ENCODE measurements at regions not wholly inside any gene's neighbourhood (a gene's known extent, or its start where the extent isn't known, plus 50 kb on each side); places are given as distances from the start of the nearest gene placed in this dataset.
"Not testable (repeated sequence)": the region's sequence is repeated elsewhere in the genome, so short reads cannot be mapped to it uniquely, and the experiment has no call there.

DNA sequence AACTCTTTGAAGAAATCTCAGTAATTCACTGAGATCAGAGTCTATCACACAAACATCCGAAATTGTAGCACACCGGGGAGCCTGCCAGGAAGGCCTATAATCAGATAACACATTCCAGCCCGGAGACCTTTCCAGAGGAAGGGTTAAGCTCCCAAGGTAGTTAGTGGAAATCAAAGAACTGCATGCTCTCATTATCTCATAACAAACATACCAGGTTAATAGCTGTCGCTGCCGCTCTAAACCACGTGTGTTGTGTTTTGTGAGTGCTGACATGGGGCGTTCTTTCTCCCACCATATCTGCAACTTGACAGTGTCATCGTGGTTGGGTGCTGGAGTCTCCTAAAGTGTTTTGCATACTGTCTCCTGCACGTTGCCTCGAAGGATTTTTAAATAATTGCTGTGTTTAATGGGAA, 120.7 kb upstream of the CARD11 start:
- no peak for DNase-seq

DNA sequence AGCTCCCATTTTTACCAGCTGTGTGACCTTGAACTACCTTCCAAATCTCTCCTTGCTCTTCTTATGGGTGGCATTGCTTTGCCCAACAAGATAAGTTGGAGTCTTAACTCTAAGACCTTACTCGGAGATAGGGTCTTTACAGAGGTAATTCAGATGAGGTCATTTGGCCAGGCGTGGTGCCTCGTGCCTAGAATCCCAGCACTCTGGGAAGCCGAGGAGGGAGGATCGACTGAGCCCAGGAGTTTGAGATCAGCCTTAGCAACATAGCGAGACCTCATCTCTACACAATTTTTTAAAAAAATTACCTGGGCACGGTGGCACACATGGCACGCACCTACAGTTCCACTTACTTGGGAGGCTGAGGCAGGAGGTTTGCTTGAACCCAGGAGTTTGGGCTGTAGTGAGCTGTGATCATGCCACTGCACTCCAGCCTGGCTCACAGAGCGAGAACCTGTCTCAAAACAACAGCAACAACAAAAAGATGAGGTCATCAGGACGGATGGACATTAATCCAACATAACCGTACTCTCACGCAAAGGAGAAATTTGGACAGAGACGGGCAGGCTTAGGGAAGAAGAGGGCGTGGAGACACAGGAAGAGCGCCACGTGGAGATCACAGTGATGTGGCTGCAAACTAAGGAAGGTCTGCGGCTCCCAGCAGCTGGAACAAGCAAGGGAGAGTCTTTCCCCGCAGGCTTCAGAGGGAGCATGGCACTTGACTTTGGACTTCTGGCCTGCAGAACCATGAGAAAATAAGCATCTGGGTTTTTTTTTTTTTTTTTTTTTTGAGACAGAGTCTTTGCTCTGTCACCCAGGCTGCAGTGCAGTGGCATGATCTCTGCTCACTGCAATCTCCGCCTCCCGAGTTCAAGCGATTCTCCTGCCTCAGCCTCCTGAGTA, 122.3 kb upstream of the CARD11 start:
- DNase-seq: no peak

DNA sequence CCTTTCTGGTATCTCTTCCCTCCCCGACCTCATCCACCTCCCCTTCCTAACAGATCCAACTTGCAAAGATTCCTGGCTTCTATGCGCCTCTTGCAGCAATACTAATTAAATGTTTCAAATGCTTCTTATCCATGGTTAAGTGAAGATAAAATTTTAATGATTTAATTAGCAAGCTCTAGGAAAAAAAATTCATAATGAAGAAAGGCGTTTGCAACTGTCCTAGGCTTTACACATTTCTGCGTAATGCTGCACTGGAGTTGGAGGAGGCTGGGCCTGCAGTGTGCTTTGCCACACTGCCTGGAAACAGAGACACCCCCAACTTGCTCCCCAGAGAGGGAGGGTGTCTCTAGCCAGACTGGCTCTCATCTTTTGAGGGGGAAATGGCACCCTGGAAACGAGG, 123.9 kb upstream of the CARD11 start:
- no peak for DNase-seq

DNA sequence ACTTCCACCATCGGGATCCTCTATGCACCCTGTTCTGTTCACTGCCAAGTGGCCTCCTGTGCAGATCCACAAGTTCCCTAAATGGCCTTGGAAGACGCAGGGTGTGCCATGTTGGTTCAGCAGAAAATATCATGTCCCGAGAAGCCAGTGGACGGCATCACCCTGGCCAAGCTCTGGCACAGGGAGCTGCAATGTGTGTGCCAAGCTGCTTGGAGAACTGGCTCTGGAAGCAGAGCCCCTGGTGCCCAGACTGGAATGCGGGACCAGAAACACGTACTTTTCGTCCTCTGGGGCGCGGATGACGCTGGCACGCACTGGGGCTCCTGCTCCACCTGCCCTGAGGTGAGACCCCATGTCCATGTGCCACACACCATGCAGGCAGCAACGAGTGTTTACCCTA, 124.7 kb upstream of the CARD11 start:
- no peak for DNase-seq

- no peak for DNase-seq
These were observed 125.2 kb upstream of the CARD11 start for GRCh38 chr7:3168869-3169268.

DNA sequence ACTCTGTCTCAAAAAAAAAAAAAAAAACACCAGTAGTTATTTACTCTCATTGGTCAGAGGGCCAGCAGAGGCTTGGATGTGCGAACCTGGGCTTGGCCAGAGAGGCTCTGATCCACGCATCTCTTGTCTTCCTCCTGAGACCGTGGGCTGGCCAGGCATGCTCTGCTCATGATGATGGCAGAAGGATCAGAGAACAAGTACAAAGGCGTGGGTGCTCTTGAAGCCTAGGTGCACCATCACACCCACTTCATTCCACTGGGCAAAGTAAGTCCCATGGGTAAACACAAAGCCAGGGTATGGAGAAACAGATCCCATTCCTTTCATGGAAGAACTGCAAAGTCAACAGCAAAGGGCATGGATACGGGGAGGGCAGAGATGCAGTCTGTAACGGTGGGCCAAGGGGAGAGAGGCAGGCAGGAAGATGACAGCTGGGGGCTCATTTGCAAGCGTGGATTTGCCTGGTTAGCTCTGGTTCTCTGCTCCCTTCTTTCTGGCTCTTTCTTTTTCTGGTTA, 128.2 kb upstream of the SDK1 start:
- DNase-seq: no peak

DNA sequence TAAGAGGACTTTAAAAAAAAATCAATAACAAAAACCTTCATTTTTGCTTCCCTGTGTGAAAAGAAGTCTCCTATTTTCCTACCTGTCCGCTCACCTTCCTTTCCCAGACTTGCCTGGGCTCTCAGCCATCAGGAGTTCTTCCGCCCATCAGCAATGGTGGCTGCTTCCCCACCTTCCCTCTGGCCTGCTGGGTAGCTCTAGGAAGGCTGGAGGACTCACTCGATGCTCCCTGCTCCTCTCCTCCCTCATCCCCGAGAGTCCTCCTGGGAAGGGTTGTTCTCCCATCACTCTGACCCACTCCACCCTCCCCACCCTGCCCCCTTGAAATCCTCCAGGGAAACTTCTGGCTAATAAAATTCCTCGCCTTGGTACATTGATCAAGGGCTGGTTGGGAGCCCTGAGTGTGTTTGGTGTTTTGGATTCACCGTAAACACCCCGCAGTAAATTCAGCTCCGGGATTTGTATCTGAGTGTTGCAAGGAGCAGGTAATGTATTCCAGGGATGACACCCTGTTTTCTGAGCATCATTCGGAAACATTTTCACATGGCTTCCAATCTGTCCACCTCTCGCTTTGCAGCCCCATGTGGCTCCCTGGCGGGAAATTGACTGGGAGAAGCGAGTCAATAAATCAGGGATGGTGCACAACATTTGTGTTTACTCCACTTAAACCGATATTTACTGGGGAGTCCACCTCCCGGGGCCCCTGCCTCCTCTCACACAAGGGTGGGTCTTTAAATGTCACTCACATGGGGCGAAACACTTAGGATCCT, 126.4 kb upstream of the SDK1 start:
- no peak for DNase-seq

GRCh38 chr7:3175285-3175902, 125.7 kb upstream of the SDK1 start:
- DNase-seq: no peak

GRCh38 chr7:3176112-3177000, 124.7 kb upstream of the SDK1 start:
- DNase-seq: no peak

DNA sequence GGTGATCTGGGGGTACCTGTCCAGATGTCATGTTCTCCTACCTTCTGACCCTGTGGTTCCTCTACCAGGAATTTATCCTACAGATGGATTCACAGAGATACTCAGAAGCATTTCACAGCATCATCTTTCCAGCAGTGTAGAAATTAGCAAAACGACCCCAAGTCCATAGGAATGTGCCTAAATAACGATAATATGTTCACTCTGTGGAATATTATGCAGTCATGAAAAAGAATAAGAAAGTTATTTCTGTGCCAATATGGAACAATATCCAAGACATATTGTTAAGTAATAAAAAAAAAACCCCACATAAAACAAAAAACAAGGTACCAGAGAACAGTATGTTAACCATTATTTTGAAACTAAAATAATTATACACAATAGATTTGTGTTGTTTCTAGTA, 123.8 kb upstream of the SDK1 start:
- DNase-seq: no peak

DNA sequence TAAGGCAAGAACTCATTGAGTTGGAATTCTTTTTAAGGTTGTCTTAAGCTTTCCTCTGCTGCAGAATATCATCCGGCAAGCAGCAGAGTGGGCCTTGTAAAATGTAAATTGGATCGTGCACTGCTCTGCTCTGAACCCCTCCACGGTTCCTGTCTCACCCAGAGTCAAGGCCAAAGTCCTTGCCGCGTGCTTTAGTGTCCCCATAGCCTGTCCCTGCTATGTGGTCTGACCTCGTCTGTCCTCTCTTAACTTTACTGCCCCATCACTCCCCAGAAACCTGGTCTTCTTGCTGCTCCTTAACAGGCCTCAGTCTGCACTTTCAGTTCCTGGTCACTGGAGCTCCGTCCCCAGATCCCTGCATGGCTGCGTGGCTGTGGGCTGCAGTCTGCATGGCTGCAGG, 121.6 kb upstream of the SDK1 start:
- DNase-seq: no peak

DNA sequence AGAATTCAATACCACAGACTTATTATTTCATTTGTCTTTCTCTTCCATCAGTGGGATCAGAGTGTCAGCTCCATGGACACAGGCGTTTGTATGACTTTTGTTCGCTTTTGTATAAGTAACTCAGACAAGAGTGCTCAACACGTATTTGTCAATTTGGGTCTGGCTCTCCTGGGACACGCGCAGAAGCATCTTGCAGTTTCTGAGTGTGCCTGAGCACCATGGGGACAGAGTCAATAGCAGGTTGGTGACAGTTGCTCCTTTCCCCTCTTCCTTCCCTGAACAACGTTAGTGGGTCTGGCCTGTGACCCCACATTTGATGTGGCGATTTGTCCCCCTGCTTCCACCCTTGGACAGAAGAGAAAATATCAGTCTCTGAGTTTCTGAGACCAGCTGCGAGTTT, 120.4 kb upstream of the SDK1 start:
- DNase-seq: no peak

DNA sequence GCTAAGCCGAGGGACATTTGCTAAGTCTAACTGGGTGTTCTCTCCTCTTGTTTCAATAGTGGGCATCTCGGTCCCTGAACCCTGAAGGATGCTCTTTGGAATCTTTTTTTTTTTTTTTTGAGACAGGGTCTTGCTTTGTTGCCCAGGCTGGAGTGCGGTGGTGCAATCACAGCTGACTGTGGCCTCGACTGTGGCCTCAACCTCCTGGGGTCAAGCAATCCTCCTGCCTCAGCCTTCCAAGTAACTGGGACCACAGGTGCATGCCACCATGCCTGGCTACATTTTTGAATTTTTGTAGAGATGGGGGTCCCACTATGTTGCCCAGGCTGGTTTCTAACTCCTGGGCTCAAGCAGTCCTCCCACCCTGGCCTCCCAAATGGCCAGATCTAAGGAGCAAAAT, 119.0 kb upstream of the SDK1 start:
- DNase-seq: not testable (repeated sequence)

DNA sequence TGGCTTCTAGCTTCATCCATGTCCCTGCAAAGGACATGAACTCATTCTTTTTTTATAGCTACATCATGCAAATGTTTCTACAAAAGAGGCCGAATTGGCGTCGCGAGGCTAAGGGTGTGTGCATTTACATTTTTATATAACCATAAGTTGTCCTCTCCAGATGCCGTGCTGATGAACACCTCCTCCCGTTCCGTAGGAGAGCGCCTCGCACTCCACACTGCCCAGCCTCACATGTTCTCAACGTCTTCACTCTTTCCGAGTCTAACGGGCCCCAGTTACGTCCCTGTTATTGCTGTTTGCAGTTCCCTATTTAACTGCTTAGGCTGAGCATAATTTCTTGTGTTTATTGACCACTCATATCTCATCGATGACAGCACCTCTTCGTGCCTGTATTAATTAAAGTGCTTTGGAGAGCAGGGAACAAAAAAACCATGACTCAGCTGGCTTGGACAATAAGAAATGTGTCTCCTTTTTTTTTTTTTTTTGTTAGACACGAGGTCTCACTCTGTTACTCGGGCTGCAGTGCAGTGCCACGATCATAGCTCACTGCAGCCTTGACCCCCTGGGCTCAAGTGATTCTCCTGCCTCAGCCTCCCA, 113.5 kb upstream of the SDK1 start:
- no peak for DNase-seq

GRCh38 chr7:3188946-3189345, 112.1 kb upstream of the SDK1 start:
- no peak for DNase-seq

- no peak for DNase-seq
These were observed 109.5 kb upstream of the SDK1 start for GRCh38 chr7:3191548-3191947.

GRCh38 chr7:3192669-3193068, 108.4 kb upstream of the SDK1 start:
- DNase-seq: no peak

GRCh38 chr7:3193379-3194120, 107.5 kb upstream of the SDK1 start:
- DNase-seq: no peak

- no peak for DNase-seq
These were observed 106.4 kb upstream of the SDK1 start for GRCh38 chr7:3194501-3195141.

- DNase-seq: no peak
These were observed 105.9 kb upstream of the SDK1 start for GRCh38 chr7:3195160-3195559.
